Peyer's patch (tissue), 4 donors: ENCODE measurements at regions not wholly inside any gene's neighbourhood (a gene's known extent, or its start where the extent isn't known, plus 50 kb on each side); places are given as distances from the start of the nearest gene placed in this dataset.

Experiments
- DNase-seq, 3 donors: peaks; one replicate each; pipeline ENCODE4 v3.0.0-alpha.2; 2017 to 2019
- H3K27ac ChIP-seq, 4 donors: fragments of 200-600 bp; sonication (generic); one replicate each; pipeline ENCODE4 v1.5.1; 2016 to 2019
- H3K27me3 ChIP-seq, 2 donors: fragments of 200-600 bp; sonication (generic); one replicate each; pipeline ENCODE4 v1.5.1; 2019
- H3K36me3 ChIP-seq, 3 donors: fragments of 200-600 bp; sonication (generic); one replicate each; pipeline ENCODE4 v1.5.1; 2016 to 2019
- H3K4me1 ChIP-seq, 4 donors: fragments of 200-600 bp; sonication (generic); one replicate each; pipeline ENCODE4 v1.5.1; 2016 to 2019
- H3K4me3 ChIP-seq, 4 donors: fragments of 200-600 bp; sonication (generic); 1 replicate in 3 of 4; 2 replicates in 1 of 4; pipeline ENCODE4 v1.5.1; 2016 to 2019; ENCODE audit warnings: mild to moderate bottlenecking in 1 of 4
- H3K9me3 ChIP-seq, 4 donors: fragments of 200-600 bp; sonication (generic); one replicate each; pipeline ENCODE4 v1.5.1; 2016 to 2019; ENCODE audit warnings: mild to moderate bottlenecking in 1 of 4
- POLR2A ChIP-seq, 2 donors: fragments of 450-650 bp; IDR thresholded peaks; one replicate each; pipeline ENCODE4 v1.5.1; 2017; ENCODE audit warnings: antibody characterized with exemption in 2 of 2, mild to moderate bottlenecking in 2 of 2, moderate library complexity in 2 of 2
- TF ChIP-seq, protein P1 (sequence below), 6 experiments: fragments of 450-650 bp in 4 of 6; fragments of 200-600 bp in 2 of 6; sonication (generic) in 1 of 6; IDR thresholded peaks; one replicate each; pipeline ENCODE4 v1.5.1; 2017 to 2019; ENCODE audit warnings: antibody characterized with exemption in 6 of 6, mild to moderate bottlenecking in 3 of 6, moderate library complexity in 1 of 6

- DNase-seq: no peak
- no peaks in the 10 kb centered on the region for H3K36me3 ChIP-seq
- no peaks in the 10 kb centered on the region for H3K27me3 ChIP-seq
- no peak overlapping the region for H3K4me3 ChIP-seq
- TF ChIP-seq, protein P1, sequence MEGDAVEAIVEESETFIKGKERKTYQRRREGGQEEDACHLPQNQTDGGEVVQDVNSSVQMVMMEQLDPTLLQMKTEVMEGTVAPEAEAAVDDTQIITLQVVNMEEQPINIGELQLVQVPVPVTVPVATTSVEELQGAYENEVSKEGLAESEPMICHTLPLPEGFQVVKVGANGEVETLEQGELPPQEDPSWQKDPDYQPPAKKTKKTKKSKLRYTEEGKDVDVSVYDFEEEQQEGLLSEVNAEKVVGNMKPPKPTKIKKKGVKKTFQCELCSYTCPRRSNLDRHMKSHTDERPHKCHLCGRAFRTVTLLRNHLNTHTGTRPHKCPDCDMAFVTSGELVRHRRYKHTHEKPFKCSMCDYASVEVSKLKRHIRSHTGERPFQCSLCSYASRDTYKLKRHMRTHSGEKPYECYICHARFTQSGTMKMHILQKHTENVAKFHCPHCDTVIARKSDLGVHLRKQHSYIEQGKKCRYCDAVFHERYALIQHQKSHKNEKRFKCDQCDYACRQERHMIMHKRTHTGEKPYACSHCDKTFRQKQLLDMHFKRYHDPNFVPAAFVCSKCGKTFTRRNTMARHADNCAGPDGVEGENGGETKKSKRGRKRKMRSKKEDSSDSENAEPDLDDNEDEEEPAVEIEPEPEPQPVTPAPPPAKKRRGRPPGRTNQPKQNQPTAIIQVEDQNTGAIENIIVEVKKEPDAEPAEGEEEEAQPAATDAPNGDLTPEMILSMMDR (IDR thresholded peaks at IDR 0.05): no peak
- no peak for TF ChIP-seq POLR2A (IDR thresholded peaks at IDR 0.05)
- H3K27ac ChIP-seq: peak overlapping the region in 2 of 4 donors; percentile 30 to 44
- H3K4me1 ChIP-seq: peaks cover 0 to 8% (median 0%) of the 10 kb centered on the region in 4 donors
- no peaks in the 10 kb centered on the region for H3K9me3 ChIP-seq
Measured at GRCh38 chr2:217429981-217430500, 570.2 kb upstream of the TNP1 start.

- no peak overlapping the region for H3K4me3 ChIP-seq
- no peaks in the 10 kb centered on the region for H3K4me1 ChIP-seq
- no peaks in the 10 kb centered on the region for H3K9me3 ChIP-seq
- H3K36me3 ChIP-seq: no peaks in the 10 kb centered on the region
- H3K27ac ChIP-seq: no peak overlapping the region
- H3K27me3 ChIP-seq: no peaks in the 10 kb centered on the region
- no peak for TF ChIP-seq POLR2A (IDR thresholded peaks at IDR 0.05)
- TF ChIP-seq, protein P1 (IDR thresholded peaks at IDR 0.05): no peak
- no peak for DNase-seq
Measured at GRCh38 chr2:217421834-217422233, 562.0 kb upstream of the TNP1 start.

DNA sequence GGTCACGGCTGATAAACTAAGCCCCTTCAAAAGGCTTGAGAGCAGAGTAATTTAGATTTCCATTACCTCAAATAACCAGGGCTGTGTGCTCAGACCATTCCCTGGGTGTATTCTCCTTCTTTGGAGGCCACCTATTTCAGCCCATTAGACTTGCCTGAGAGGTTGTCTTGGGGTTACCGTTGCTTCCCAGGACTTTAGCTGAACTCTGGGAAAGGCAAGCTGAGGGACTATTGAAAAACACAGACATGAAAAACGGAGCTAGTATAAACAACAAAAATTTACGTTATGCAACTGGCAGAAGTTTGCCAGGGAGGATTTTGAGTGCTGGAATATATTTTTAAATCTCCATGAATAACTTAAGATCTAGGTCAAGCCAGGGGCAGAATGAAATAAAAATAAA lies 561.0 kb upstream of the TNP1 start:
- H3K27me3 ChIP-seq: no peaks in the 10 kb centered on the region
- no peak overlapping the region for H3K4me3 ChIP-seq
- TF ChIP-seq POLR2A (IDR thresholded peaks at IDR 0.05): no peak
- TF ChIP-seq, protein P1 (IDR thresholded peaks at IDR 0.05): no peak
- no peaks in the 10 kb centered on the region for H3K9me3 ChIP-seq
- H3K27ac ChIP-seq: peak overlapping the region in 1 of 4 donors; percentile 67
- H3K4me1 ChIP-seq: no peaks in the 10 kb centered on the region
- DNase-seq: no peak
- H3K36me3 ChIP-seq: no peaks in the 10 kb centered on the region

DNA sequence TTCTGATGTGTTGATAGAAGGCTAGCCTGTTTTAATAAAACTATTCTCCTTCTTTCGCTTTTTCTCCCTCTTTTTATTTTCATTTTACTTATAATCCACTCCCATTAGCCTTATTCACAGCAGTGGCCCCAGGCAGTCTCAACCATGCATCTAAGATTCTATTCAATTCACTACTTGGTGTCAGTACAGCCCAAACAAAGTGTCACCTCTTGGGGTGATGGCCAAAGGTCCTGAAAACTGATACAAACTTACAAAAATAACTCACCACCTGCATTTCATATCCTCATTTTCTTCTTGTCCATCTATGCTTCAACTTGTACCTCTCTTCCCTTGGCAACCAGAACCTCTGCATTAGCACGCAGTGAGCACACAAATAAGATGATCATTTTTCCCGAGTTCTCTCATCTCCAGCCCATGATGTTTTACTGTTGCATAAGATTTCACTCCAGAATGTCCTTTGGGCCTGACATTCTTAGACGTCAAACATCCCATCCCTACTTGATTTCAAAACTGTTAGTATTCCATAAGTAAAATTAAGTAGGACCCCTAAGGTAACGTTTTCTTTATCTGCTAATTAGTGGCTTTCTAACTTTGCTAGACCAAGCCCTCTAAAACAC lies 559.3 kb upstream of the TNP1 start:
- no peak overlapping the region for H3K4me3 ChIP-seq
- no peaks in the 10 kb centered on the region for H3K27me3 ChIP-seq
- H3K4me1 ChIP-seq: no peaks in the 10 kb centered on the region
- no peaks in the 10 kb centered on the region for H3K9me3 ChIP-seq
- DNase-seq: no peak
- H3K36me3 ChIP-seq: no peaks in the 10 kb centered on the region
- TF ChIP-seq, protein P1 (IDR thresholded peaks at IDR 0.05): no peak
- H3K27ac ChIP-seq: peak overlapping the region in 1 of 4 donors; percentile 17

GRCh38 chr2:217418544-217418943 lies 558.7 kb upstream of the TNP1 start:
- no peak for DNase-seq
- Histone ChIP-seq H3K36me3 (no peaks in the 10 kb centered on the region), H3K4me3 (no peak overlapping the region), H3K27ac (peak overlapping the region in 1 of 4 donors; percentile 17), H3K4me1 (no peaks in the 10 kb centered on the region), H3K27me3 (no peaks in the 10 kb centered on the region), H3K9me3 (no peaks in the 10 kb centered on the region)
- TF ChIP-seq, protein P1 (IDR thresholded peaks at IDR 0.05): no peak
